GM12891 (cell line): ENCODE measurements at regions not wholly inside any gene's neighbourhood (a gene's known extent, or its start where the extent isn't known, plus 50 kb on each side); places are given as distances from the start of the nearest gene placed in this dataset.

ENCODE experiments used
- DNase-seq: peaks from one replicate; pipeline ENCODE4 v3.0.0; 2011; ENCODE audit warnings: low spot score; ENCODE audit not compliant: insufficient read length
- FAIRE-seq: peaks from 2 replicates; lab custom pipeline; 2011; peaks lifted over from hg19 to GRCh38; lab: Jason Lieb, UNC
- PAX5 ChIP-seq: IDR thresholded peaks from 2 replicates; pipeline ENCODE4 v1.6.1; 2011; ENCODE audit warnings: low read length, moderate library complexity, mild to moderate bottlenecking; ENCODE audit not compliant: insufficient read depth, severe bottlenecking
- POLR2A ChIP-seq: IDR thresholded peaks from 2 replicates; pipeline ENCODE4 v1.6.1; 2011; ENCODE audit warnings: low read depth, low read length, control low read depth
- POLR2AphosphoS5 ChIP-seq: IDR thresholded peaks from 2 replicates; pipeline ENCODE4 v1.6.1; 2011; ENCODE audit warnings: low read depth, low read length, control low read depth
- POU2F2 ChIP-seq: IDR thresholded peaks from 2 replicates; pipeline ENCODE4 v1.6.1; 2011; ENCODE audit warnings: low read depth, mild to moderate bottlenecking, control low read depth, low read length, moderate library complexity
- SPI1 ChIP-seq: IDR thresholded peaks from 2 replicates; pipeline ENCODE4 v1.6.1; 2011; ENCODE audit warnings: low read depth, low read length, control low read depth
- TAF1 ChIP-seq: IDR thresholded peaks from 2 replicates; pipeline ENCODE4 v1.6.1; 2011; ENCODE audit warnings: low read depth, low read length, control low read depth

- TF ChIP-seq PAX5 (no peak), POLR2A (no peak), SPI1 (no peak), POU2F2 (no peak), TAF1 (no peak), POLR2AphosphoS5 (no peak)
- DNase-seq (no peak), FAIRE-seq (no peak)
Measured at GRCh38 chr14:30303350-30303749, 255.6 kb upstream of the G2E3 start.

GRCh38 chr14:30305346-30305745 is 253.6 kb upstream of the G2E3 start:
- no peak for DNase-seq
- no peak for FAIRE-seq
- no peak for TF ChIP-seq PAX5
- TF ChIP-seq POU2F2, result no peak
- TF ChIP-seq SPI1, result no peak
- TF ChIP-seq TAF1, result no peak
- TF ChIP-seq POLR2AphosphoS5, result no peak
- TF ChIP-seq POLR2A, result no peak

GRCh38 chr14:30309405-30309804 is 249.6 kb upstream of the G2E3 start:
- FAIRE-seq (no peak), DNase-seq (no peak)
- no peak for TF ChIP-seq TAF1
- no peak for TF ChIP-seq PAX5
- TF ChIP-seq POU2F2, result no peak
- no peak for TF ChIP-seq POLR2AphosphoS5
- no peak for TF ChIP-seq POLR2A
- no peak for TF ChIP-seq SPI1

GRCh38 chr14:30312214-30312613 is 246.7 kb upstream of the G2E3 start:
- TF ChIP-seq PAX5, result no peak
- TF ChIP-seq POLR2AphosphoS5, result no peak
- no peak for TF ChIP-seq POLR2A
- TF ChIP-seq SPI1, result no peak
- TF ChIP-seq POU2F2, result no peak
- TF ChIP-seq TAF1, result no peak
- DNase-seq (no peak), FAIRE-seq (no peak)

GRCh38 chr14:30317729-30318128 is 241.2 kb upstream of the G2E3 start:
- DNase-seq (no peak), FAIRE-seq (no peak)
- no peak for TF ChIP-seq POU2F2
- no peak for TF ChIP-seq PAX5
- TF ChIP-seq SPI1, result no peak
- TF ChIP-seq TAF1, result no peak
- no peak for TF ChIP-seq POLR2AphosphoS5
- TF ChIP-seq POLR2A, result no peak

GRCh38 chr14:30322819-30323218 is 236.1 kb upstream of the G2E3 start:
- no peak for DNase-seq
- no peak for FAIRE-seq
- TF ChIP-seq SPI1 (no peak), POU2F2 (no peak), POLR2AphosphoS5 (no peak)

- FAIRE-seq (no peak), DNase-seq (no peak)
- TF ChIP-seq POLR2AphosphoS5 (no peak), POU2F2 (no peak), PAX5 (no peak), SPI1 (no peak), TAF1 (no peak), POLR2A (no peak)
Measured at GRCh38 chr14:30330033-30330432, 228.9 kb upstream of the G2E3 start.

- no peak for DNase-seq
- no peak for TF ChIP-seq PAX5
- TF ChIP-seq POU2F2, result no peak
- TF ChIP-seq POLR2AphosphoS5, result no peak
- no peak for TF ChIP-seq SPI1
- TF ChIP-seq POLR2A, result no peak
- TF ChIP-seq TAF1, result no peak
- FAIRE-seq, result no peak
Measured at GRCh38 chr14:30330445-30330844, 228.5 kb upstream of the G2E3 start.

GRCh38 chr14:30331030-30331429 is 227.9 kb upstream of the G2E3 start:
- DNase-seq (no peak), FAIRE-seq (no peak)
- TF ChIP-seq POLR2A (no peak), PAX5 (no peak), SPI1 (no peak), TAF1 (no peak), POLR2AphosphoS5 (no peak), POU2F2 (no peak)

GRCh38 chr14:30332374-30332773 is 226.6 kb upstream of the G2E3 start:
- TF ChIP-seq POLR2AphosphoS5 (no peak), TAF1 (no peak), PAX5 (no peak), SPI1 (no peak), POU2F2 (no peak), POLR2A (no peak)
- DNase-seq, result no peak
- no peak for FAIRE-seq
